Mucosa of descending colon (tissue), 3 donors: ENCODE measurements at regions not wholly inside any gene's neighbourhood (a gene's known extent, or its start where the extent isn't known, plus 50 kb on each side); places are given as distances from the start of the nearest gene placed in this dataset.

Experiments
- ATAC-seq: fragments of 200-7000 bp; cut with Tn5 transposase; one replicate; pipeline ENCODE4 v1.9.1; 2020; ENCODE audit warnings: mild to moderate bottlenecking, moderate library complexity
- DNase-seq, 3 donors: peaks; one replicate each; pipeline ENCODE4 v3.0.0-alpha.2; 2020
- H3K36me3 ChIP-seq: fragments of 200-600 bp; one replicate; pipeline ENCODE4 v1.8.0; 2021; ENCODE audit warnings: low read depth, mild to moderate bottlenecking
- H3K4me1 ChIP-seq: fragments of 200-600 bp; one replicate; pipeline ENCODE4 v1.8.0; 2021; ENCODE audit warnings: low read depth, mild to moderate bottlenecking
- H3K4me3 ChIP-seq: fragments of 200-600 bp; one replicate; pipeline ENCODE4 v1.8.0; 2021; ENCODE audit warnings: mild to moderate bottlenecking
- H3K9me3 ChIP-seq: fragments of 200-600 bp; one replicate; pipeline ENCODE4 v1.8.0; 2021; ENCODE audit warnings: mild to moderate bottlenecking
- CTCF ChIP-seq: fragments of 200-600 bp; IDR thresholded peaks from one replicate; pipeline ENCODE4 v1.8.0; 2022; ENCODE audit warnings: antibody characterized with exemption, mild to moderate bottlenecking
- intact Hi-C, 2 donors: fragments of 100-400 bp; cut with DNase I in 1 of 2; cut with micrococcal nuclease in 1 of 2; formaldehyde crosslinking; loops; one replicate each; pipeline versions ENCODE4 v1.11.0 to v1.11.1; 2022; cut with DNase I, micrococcal nuclease
- donor health status: DM: no; HTN: no; CAD: no; lungs with moderate emphysema.
- donor health status: DM: no; HTN: no; CAD: no.
- donor health status: DM: no; HTN: yes; CAD: no.

GRCh38 chr6:145557474-145557873 lies 177.8 kb downstream of the EPM2A start:
- TF ChIP-seq CTCF, result no peak
- Histone ChIP-seq H3K4me1 (no peaks in the 10 kb centered on the region), H3K36me3 (no peaks in the 10 kb centered on the region), H3K9me3 (no peaks in the 10 kb centered on the region), H3K4me3 (no peak overlapping the region)
- intact Hi-C loops, result no loop called here
- ATAC-seq (no peak), DNase-seq (no peak)

GRCh38 chr6:145559836-145560235 lies 175.5 kb downstream of the EPM2A start:
- H3K4me3 ChIP-seq, result no peak overlapping the region
- no peaks in the 10 kb centered on the region for H3K4me1 ChIP-seq
- intact Hi-C loops, result no loop called here
- no peak for ATAC-seq
- no peak for DNase-seq
- no peaks in the 10 kb centered on the region for H3K36me3 ChIP-seq
- no peaks in the 10 kb centered on the region for H3K9me3 ChIP-seq
- TF ChIP-seq CTCF, result no peak

- TF ChIP-seq CTCF, result no peak
- Histone ChIP-seq H3K4me1 (no peaks in the 10 kb centered on the region), H3K36me3 (no peaks in the 10 kb centered on the region), H3K9me3 (no peaks in the 10 kb centered on the region), H3K4me3 (no peak overlapping the region)
- ATAC-seq (no peak), DNase-seq (no peak)
- intact Hi-C loops, result no loop called here
Observed at GRCh38 chr6:145561095-145562072, 173.9 kb downstream of the EPM2A start.

GRCh38 chr6:145562771-145563615 lies 172.3 kb downstream of the EPM2A start:
- no peaks in the 10 kb centered on the region for H3K36me3 ChIP-seq
- intact Hi-C loops, result no loop called here
- DNase-seq (no peak), ATAC-seq (no peak)
- no peaks in the 10 kb centered on the region for H3K9me3 ChIP-seq
- no peak overlapping the region for H3K4me3 ChIP-seq
- no peaks in the 10 kb centered on the region for H3K4me1 ChIP-seq
- TF ChIP-seq CTCF, result no peak

GRCh38 chr6:145564553-145564952 lies 170.8 kb downstream of the EPM2A start:
- H3K36me3 ChIP-seq, result no peaks in the 10 kb centered on the region
- no peak for ATAC-seq
- no peaks in the 10 kb centered on the region for H3K4me1 ChIP-seq
- TF ChIP-seq CTCF, result no peak
- intact Hi-C loops, result no loop called here
- no peaks in the 10 kb centered on the region for H3K9me3 ChIP-seq
- DNase-seq, result no peak
- no peak overlapping the region for H3K4me3 ChIP-seq
